ENCODE measurements at regions not wholly inside any gene's neighbourhood (a gene's known extent, or its start where the extent isn't known, plus 50 kb on each side); places are given as distances from the start of the nearest gene placed in this dataset.

GRCh38 chr19:34118879-34119748 is 53.2 kb upstream of the LSM14A start:
- no peaks in the 10 kb centered on the region for H3K36me3 ChIP-seq
- in situ Hi-C loops (cut with MboI; ENCODE audit: low sequenced_read_pairs in 4 of 4) (no loop called here), intact Hi-C loops (cut with DNase I; ENCODE audit: low total_unique reads) (no loop called here)
- H3K27ac ChIP-seq: no peak overlapping the region
- DNase-seq (no peak), ATAC-seq (no peak)
- H3K27me3 ChIP-seq: no peaks in the 10 kb centered on the region
- no peaks in the 10 kb centered on the region for H3K9me3 ChIP-seq
- H3K4me3 ChIP-seq: no peak overlapping the region
- TF ChIP-seq POLR2A (IDR thresholded peaks at IDR 0.05) (no peak), CTCF (IDR thresholded peaks at IDR 0.05 in 4 of 5, conservative IDR thresholded peaks at IDR 0.05 in 1 of 5) (no peak)
- no peaks in the 10 kb centered on the region for H3K4me1 ChIP-seq

DNA sequence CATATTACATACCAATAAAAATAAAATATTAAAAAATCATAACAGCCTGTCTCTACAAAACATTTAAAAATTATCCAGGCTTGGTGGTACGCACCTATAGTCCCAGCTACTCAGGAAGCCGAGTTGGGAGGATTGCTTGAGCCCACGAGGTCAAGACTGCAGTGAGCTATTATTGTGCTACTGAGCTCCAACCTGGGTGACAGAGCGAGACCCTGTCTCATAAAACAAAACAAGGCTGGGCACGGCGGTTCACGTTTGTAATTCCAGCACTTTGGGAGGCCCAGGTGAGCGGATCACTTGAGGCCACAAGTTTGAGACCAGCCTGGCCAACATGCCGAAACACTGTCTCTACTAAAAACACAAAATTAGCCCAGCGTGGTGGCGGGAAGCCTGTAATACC is 52.2 kb upstream of the LSM14A start:
- no peaks in the 10 kb centered on the region for H3K9me3 ChIP-seq
- DNase-seq (no peak), ATAC-seq (no peak)
- TF ChIP-seq POLR2A (IDR thresholded peaks at IDR 0.05): no peak
- no peak overlapping the region for H3K27ac ChIP-seq
- intact Hi-C loops (cut with DNase I; ENCODE audit: low total_unique reads) (no loop called here), in situ Hi-C loops (cut with MboI; ENCODE audit: low sequenced_read_pairs in 4 of 4) (no loop called here)
- no peaks in the 10 kb centered on the region for H3K36me3 ChIP-seq
- H3K4me3 ChIP-seq: no peak overlapping the region
- no peaks in the 10 kb centered on the region for H3K27me3 ChIP-seq
- no peaks in the 10 kb centered on the region for H3K4me1 ChIP-seq

DNA sequence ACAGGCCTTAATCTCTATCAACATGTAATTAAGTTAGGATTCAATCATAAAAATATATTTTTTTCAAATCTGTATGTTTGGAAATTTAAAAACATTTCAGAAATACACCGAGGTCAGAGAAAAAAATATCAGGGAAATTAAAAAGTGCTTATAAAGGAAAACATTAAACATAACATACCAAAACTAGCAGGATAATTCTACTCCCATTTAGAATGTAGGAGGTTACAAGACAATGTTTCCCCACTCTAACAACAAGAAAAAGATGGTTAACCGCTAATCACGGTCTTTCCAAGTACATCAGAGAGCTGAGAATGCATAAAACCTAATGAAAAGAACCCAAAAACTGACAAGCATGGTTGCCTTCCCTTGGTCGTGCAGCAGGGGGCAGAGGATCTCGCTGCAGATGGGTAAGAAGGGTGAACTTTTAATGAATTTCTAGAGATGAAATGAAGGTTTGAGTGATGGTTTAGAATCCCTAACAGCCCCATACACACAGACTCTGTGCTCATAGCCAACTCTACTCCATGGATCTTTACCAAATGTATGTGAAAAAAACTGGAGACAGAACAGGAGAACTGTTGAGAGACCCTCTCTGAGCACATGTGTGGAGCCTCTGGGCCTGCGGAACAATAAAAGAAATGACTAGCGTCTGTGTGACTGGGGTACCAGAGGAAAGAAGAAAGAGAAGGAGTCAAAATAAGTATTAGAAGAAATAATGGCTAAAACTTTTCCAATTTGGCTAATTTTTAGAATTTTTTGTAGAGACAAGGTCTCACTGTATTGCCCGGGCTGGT is 51.3 kb upstream of the LSM14A start:
- DNase-seq: no peak
- intact Hi-C loops (cut with DNase I; ENCODE audit: low total_unique reads): no loop called here
- no peak overlapping the region for H3K4me3 ChIP-seq
- no peaks in the 10 kb centered on the region for H3K9me3 ChIP-seq
- in situ Hi-C loops (cut with MboI; ENCODE audit: low sequenced_read_pairs in 4 of 4): no loop called here
- no peaks in the 10 kb centered on the region for H3K27me3 ChIP-seq
- H3K4me1 ChIP-seq: no peaks in the 10 kb centered on the region
- TF ChIP-seq POLR2A (IDR thresholded peaks at IDR 0.05): no peak
- peak in 4 of 5 experiments; percentile 17 to 47 (median 27) for TF ChIP-seq CTCF (IDR thresholded peaks at IDR 0.05 in 4 of 5, conservative IDR thresholded peaks at IDR 0.05 in 1 of 5)
- H3K36me3 ChIP-seq: no peaks in the 10 kb centered on the region
- no peak for ATAC-seq
- H3K27ac ChIP-seq: no peak overlapping the region
